NB4 (cell line): ENCODE measurements at regions not wholly inside any gene's neighbourhood (a gene's known extent, or its start where the extent isn't known, plus 50 kb on each side); places are given as distances from the start of the nearest gene placed in this dataset.
"Not testable (repeated sequence)": the region's sequence is repeated elsewhere in the genome, so short reads cannot be mapped to it uniquely, and the experiment has no call there.

Experiments used
- MAX ChIP-seq: IDR thresholded peaks from 2 replicates; pipeline ENCODE4 v1.6.1; 2011; ENCODE audit warnings: low read depth, low read length
- POLR2A ChIP-seq: IDR thresholded peaks from 2 replicates; pipeline ENCODE4 v1.6.1; 2011; ENCODE audit warnings: mild to moderate bottlenecking; ENCODE audit not compliant: insufficient read length; ENCODE audit errors: extremely low read depth
- TF ChIP-seq, protein P1 (sequence below): IDR thresholded peaks from one replicate; pipeline ENCODE4 v1.5.1; 2012; ENCODE audit warnings: low read depth, low read length

- not testable (repeated sequence) for TF ChIP-seq MAX, POLR2A
- TF ChIP-seq, protein P1, sequence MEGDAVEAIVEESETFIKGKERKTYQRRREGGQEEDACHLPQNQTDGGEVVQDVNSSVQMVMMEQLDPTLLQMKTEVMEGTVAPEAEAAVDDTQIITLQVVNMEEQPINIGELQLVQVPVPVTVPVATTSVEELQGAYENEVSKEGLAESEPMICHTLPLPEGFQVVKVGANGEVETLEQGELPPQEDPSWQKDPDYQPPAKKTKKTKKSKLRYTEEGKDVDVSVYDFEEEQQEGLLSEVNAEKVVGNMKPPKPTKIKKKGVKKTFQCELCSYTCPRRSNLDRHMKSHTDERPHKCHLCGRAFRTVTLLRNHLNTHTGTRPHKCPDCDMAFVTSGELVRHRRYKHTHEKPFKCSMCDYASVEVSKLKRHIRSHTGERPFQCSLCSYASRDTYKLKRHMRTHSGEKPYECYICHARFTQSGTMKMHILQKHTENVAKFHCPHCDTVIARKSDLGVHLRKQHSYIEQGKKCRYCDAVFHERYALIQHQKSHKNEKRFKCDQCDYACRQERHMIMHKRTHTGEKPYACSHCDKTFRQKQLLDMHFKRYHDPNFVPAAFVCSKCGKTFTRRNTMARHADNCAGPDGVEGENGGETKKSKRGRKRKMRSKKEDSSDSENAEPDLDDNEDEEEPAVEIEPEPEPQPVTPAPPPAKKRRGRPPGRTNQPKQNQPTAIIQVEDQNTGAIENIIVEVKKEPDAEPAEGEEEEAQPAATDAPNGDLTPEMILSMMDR: not testable (repeated sequence)
Measured at GRCh38 chr10:133011393-133011792, 69.0 kb upstream of the CFAP46 start.
